A172 (cell line): ENCODE measurements at regions not wholly inside any gene's neighbourhood (a gene's known extent, or its start where the extent isn't known, plus 50 kb on each side); places are given as distances from the start of the nearest gene placed in this dataset.
"Not testable (repeated sequence)": the region's sequence is repeated elsewhere in the genome, so short reads cannot be mapped to it uniquely, and the experiment has no call there.

ENCODE experiments used
- DNase-seq: peaks from one replicate; pipeline ENCODE4 v3.0.0-alpha.2; 2015; ENCODE audit warnings: low spot score

DNA sequence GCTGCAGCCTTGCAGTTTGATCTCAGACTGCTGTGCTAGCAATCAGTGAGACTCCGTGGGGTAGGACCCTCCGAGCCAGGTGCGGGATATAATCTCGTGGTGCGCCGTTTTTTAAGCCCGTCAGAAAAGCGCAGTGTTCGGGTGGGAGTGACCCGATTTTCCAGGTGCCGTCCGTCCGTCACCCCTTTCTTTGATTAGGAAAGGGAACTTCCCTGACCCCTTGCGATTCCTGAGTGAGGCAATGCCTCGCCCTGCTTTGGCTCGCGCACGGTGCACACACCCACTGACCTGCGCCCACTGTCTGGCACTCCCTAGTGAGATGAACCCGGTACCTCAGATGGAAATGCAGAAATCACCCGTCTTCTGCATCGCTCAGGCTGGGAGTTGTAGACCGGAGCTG lies 203.2 kb downstream of the SNCAIP start:
- not testable (repeated sequence) for DNase-seq

DNA sequence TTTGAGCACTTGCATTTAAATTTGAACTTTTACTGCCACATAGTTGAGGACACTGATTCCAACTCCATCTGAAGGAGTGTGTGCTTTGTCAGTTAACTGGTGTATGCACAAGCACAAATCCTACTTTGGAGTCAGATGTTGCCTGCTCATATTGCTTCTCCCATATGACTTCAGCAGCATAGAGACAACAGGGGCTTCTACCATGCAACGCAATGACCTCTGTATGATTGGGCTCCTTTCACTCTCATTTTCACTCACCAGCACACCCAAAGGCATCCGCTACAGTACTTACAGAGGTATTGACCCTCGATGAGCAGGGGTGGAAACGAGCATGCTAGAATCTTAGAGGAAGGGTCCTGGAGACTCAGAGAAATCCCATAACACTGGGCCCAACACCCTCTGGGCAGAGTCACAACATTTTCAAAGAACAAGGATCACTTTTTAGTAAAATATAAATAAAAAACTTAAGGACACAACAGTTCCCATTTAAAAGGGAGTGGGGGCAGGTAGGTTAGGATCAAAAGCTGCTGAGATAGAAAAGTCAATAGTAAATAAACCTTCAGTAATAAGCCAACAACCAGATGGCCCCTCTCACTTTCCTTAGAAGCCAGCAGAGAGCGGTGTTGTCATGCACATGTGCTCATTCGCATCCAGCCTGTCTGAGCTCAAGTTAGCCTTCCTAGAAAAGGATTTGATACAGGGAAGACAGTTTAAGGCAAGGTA lies 203.8 kb downstream of the SNCAIP start:
- DNase-seq = peak; percentile 62

DNA sequence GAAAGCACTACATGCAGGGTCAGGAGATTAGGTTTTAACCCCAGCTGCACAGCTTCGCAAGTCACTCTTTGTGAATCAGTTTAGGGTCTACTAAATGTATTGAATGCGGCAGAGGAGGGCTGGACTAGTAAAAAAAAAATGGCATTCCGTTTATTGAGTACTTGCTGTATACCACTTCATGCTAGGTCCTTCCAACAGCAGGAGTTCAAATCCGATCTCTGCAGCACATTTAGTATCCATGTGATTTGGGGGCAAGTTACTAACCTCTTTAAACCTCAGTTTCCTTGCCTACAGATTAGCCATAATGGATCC lies 204.4 kb downstream of the SNCAIP start:
- DNase-seq = no peak

DNA sequence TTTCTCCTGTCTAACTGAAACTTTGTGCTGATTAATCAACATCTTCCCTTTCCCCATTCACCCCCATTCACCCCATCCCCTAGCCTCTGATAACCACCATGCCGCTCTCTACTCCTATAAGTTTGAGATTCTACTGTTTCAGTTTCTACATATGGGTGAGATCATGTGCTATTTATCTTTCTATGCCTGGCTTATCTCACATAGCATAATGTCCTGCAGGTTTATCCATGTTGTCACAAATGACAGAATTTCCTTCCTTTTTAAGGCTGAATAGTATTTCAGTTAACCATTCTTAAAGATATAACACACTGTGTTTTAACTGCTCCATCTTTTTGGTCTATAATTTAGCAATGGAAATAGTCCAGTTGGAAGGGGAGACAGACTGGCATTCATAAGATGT lies 205.1 kb downstream of the SNCAIP start:
- DNase-seq = no peak

DNA sequence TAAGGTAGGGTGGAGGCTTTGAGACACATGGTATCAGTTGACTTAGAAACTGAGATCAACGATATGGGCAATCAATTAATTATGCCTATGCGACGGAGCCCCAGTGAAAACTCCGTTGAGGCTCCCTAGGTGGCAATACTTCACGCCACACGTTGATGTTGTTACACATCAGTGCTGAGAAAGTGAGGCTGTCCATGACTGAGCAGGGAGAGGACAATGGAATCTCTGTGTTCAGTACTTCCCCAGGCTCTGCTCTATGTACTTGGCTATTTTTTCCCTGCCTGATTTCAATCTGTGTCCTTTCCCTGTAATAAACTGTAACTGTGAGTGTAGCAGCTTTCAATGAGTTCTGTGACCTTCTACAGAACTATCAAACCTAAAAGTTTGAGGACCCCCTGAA lies 211.7 kb downstream of the SNCAIP start:
- no peak for DNase-seq

DNA sequence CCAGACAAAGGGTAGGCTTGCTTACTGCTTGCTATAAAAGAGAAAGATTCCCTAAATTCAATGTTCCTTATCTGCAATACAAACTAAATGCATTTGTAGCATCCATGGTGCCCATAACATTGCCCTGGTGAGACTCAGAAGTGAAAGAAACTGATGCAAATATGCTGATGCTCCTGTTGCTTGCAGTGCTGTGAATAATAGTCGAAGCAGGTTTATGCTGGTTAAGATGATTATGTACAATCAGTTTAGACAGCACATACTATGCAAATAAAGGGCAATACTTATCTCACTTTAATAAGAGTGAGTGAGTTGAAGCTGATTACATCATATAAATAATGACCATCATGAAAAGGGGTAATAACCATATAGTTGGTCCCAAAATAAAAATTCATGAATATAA lies 215.5 kb downstream of the SNCAIP start:
- DNase-seq = no peak

DNA sequence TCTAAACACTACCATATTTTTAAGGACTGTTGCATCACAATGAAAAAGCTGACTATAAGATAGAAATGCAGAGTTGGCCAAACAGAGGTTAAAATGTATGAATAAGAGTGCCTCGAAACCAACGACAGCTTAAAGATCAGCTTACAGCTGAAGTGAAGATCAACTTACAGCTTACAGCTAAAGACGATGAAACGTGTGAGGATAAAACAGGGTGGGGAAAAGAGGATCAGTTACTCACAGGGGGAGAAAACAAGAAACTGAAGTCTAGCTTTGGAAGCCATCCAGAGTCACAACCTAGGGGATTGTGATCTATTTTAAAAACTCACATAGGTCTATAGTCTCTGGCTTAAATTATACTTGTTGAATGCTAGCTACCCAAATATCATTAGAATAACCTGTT lies 220.0 kb downstream of the SNCAIP start:
- DNase-seq = no peak

DNA sequence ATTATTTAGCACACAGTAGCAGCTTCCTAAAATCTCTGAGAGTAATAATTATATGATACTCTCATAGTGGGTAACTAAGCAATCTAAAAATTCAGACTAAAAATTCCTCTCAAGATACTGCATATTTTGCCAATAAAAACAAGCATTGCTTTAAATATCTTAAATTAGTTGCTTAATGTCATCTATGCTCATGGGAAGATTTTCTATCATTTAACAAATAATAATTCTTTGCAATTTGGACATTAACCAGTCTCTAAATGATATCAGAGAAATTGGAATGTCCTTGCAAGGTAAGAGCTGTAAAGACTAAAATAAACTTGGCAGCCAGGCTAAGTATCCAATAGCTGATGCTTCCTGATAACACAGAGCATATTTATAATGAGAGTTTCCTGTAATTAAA lies 221.8 kb downstream of the SNCAIP start:
- DNase-seq = no peak

DNA sequence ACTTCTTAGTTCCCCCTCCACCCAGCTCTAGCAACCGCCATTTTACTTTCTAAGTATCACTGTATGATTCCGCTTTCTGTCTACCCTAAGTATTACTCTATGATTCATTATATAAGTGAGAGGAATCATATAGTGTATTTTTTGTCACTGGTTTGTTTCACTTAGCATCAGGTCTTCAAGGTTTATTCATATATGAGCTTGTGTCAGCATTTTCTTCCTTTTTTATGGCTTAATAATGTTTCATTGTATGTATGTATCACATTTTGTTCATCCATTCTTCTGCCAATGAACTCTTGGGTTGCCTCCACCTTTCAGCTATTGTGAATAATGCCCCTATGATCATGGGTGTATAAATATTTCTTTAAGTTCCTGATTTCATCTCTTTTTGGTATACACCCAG lies 222.8 kb downstream of the SNCAIP start:
- no peak for DNase-seq

DNA sequence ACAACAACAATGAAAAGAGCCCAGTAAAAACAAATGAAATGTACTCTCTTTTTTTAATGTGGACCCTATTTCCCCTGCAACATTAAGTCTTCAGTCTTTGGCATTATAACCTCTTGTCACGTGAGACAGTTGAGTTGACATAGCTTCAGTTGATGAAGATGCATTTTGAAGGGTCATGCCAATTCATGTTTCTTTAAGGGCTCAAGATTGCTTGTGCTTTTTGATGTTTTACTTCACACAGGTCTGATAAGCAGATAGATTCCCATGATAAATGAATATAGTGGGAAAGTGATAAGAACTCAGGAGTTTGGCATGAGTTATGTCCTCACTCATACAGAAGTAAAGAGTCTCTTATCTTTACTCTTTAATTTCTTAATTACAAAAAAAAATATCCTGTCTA lies 229.4 kb downstream of the SNCAIP start:
- no peak for DNase-seq

DNA sequence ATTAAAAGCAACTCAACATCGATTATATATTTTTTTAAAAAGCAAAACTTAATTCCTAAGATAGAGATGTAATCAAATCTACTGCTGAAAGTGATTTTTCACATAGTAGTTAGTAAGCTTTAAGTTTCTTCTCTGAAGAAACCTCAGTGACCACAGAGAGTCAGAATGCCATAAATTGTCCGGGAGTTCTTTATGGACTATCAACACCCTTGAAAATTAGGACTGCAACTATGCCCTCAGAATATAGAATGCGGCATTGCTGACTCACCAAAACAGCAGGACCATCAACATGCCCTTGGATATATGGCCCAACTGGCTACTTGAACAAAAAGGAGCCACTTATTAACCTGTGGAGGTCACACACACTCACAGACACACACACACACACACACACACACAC lies 228.9 kb upstream of the SNX2 start:
- no peak for DNase-seq

DNA sequence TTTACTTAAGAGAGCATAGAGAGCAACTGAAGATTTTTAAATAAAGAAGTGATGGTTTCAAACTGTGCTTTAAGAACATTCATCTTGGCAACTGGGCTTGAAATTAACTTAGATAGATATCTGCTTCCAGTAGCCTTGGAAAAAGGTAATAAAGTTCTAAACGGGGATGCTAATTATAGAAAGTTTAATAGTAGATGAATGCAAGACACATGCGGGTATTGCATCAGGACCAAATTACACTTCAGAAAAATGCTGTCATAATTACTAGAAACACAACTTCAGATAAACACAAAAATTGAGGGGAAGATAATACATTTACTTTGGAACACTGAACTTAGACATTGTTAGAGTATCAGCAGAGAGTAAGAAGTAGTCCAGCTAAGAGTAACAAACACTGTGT lies 227.7 kb upstream of the SNX2 start:
- no peak for DNase-seq

DNA sequence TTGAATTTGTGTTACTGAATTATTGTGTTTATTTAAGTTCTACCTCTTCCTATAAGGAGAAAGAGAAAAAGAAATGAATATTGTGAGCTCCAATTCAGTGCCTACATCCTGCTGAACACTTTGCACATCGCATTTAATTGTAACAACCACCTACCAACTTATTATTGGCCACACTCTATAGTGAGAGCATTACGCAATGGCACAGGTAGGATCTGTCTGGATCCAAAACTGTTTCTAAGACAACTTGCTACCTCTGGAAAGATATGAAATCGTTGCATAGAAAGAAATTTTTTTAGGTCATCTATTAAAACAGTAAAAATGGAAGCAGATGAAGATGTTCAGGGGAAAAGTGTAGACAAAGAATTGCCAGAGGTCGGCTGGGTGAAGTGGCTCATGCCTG lies 227.2 kb upstream of the SNX2 start:
- DNase-seq = no peak

DNA sequence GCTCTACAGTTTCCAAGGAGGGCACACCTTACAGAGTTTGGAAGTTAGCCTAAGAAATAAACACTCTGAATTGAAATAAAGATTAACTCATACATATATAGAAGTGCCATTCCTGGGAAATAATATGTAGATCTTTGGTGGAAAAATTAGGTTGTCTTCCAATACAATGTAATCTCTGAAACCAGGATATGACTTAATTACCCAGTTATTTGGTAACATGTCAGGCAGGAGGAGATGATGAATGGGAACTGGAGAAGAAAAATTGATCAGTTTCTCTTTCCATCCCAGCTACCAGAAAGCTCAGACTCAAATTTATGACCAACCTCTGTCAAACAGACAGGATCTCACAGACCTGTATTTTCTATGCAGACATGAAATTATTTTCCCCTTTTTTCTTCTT lies 215.2 kb upstream of the SNX2 start:
- DNase-seq = no peak

DNA sequence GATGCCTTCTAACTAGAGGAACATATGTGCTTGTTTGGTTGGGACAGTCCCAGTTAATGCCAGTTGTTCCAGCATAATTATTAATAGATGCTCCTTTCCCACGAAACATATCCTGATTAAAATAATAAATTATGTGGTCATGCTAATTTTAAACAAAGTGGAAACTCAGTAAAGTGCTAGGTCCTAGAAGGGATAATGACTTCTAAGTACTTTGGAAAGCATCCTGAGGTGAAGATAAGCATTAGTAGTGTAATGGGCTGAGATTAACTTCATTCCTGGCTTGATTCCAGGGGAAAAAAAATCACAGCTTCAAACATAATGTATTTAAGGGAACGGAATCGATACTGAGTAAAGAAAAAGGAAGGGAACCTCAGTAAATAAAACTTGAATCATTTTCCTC lies 213.7 kb upstream of the SNX2 start:
- no peak for DNase-seq

DNA sequence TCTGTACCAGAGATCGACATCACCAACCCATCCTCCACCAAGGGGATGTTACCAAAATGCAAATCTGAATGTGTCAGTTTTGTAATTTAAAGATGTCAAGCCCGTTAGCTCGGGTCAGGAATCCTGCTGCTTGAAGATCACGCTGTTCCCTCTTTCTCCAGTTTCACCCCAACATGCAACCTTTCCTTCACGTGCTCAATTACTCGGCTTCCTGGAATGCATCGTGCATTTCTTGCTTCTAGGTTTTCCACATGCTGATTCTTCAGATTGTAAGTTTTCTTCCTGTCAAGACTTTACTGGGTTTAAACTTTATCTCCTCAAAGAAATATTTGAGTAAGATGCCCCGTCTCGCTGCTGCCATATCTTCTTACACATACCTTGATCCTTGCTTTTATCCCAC lies 209.5 kb upstream of the SNX2 start:
- DNase-seq = no peak

DNA sequence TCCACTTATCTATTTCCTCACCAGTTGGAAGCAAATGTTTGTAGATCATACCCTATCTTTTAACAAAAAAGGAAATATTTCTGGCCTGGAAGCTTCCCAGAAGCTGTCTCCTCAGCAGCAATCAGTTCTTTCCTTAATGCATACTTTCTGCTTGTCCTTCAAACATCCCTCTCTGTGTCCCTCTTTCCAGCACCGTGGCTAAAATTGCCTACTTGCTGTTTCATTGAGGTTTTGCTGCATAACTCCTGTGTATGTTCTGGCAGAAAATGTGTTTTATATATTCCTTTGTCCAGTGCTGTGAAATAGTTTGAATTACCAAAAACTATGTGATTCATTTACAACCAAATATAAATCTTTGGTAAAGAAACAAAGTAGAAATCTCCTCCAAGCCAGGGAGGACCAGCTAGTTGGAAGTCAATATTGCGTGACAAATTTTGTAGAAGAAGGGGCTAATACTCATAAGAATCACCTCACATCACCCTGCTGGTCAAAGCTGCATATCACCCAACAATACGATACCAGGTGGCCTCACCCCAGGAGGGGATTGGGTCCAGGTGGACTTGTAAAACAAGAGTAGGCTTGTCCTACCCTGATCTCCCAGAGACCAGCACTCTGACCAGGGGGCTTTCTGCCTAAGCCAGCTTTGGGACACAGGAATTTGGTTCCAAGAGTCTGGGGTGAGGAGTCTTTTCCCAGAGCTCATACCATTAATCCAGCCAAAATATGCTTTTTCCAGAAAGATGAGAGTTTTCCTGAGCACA lies 198.4 kb upstream of the SNX2 start:
- no peak for DNase-seq

DNA sequence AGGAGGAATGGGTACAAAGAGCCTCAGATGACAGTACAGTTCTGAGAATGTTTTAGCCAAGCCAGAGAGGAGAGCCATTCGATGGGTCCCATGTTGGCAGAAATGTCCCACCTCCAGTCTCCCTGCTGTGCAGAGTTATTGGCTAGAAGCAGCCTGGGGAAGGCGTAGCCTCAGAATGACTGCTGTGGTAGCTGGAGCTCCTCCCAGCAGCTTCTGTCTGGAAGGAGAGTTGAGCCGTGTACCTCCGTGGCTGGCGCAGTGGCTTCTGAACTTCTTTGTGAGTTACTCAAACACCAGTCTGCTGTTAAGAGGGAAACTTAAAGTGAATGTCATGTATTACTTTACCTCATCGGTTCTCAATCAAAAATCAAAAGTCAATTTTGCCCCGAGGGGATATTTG lies 193.3 kb upstream of the SNX2 start:
- DNase-seq = peak; percentile 22

DNA sequence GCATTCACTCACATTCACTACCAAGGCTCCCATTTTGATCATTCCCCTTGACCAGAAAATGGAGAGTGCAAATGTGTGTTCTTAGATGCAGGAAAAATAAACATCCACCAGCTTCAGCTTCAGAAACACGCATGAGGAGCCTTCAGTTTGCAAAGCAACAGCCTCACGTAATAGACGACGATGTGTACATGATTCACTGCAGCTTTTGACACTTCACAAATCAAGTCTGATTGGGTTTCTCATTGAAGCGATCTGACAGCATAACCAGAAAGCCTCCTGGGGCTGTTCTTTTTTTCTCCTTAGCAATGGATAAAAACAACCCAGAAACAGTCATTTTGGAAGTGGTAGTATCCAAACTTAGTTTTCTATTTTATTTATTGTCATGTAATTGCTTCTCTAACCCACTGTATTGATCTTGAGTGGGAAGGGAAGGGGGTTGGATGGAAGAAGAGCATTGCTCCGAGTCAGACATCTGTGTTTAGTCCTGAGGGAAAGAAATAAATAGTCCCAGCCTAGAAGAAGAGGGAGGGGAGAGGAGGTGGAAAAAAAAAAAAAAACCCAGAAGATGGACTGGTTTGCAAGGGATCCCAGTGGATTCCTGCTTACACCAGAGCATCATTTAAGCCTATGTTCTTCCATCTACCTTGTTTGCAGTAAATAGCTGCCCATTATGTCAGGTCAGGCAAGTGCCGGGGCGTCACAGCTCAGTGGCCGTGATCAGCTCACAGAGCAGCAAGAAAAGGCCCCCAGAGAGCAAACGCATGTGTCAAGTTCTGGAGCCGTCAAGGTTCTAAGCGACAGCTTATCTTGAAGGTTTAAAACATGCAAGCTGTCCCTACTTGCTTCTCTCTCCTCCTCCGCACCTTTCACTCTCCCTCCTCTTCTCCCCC lies 190.2 kb upstream of the SNX2 start:
- DNase-seq = no peak

DNA sequence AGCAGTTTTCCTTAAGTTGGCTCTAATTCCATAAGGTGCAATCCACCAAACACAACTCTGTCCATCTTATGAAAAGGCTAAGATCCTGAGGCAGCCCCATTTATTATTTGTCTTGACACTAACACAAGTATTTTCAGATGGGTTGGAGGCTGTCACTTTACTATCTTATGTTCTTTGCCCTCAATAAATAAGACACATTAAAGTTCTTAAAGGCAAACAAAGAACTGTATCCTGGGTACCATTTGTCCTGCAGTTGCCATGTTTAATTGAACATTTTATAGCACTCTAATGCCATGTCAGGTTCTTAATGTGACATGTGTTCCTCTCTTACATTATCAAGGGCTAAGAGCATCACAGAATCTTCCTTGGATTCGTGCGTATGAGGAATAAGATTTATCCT lies 189.5 kb upstream of the SNX2 start:
- DNase-seq = no peak

DNA sequence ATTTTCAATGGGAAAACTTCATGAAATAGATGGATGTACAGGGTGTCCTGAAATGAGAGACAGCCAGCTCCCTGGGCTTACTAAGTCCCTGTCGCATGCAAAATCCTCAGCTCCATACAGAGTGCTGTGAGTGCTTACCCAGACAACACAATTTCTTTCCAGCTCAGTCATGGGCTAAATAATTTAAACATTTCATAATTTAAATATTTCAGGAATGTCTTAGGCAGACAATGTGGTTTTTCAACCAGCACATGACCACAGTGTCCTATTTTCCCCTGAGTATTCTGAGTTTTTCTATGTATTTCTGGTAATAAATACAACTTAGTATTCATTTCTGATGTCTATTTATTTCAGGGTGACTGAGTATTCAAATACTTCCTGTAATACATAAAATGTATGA lies 188.5 kb upstream of the SNX2 start:
- DNase-seq = peak; percentile 27

DNA sequence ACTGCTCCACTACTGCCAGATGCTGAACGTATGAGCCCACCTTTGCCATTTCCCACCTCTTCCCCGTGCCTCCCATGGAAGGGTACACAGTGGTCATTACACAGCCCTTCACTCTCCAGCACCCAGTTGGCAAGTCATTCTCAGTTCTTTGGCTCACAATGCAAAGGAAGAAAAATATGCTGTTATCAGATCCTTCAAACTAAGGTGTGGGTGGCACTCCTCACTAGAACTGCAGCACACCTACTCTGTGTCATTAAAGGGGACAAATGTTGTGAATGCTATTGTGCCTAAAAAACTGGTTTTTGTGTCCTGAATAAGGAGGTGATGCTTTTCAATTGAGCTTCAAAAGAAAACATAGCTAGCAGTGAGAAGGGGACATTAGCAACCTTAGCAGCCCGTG lies 183.1 kb upstream of the SNX2 start:
- DNase-seq = no peak

DNA sequence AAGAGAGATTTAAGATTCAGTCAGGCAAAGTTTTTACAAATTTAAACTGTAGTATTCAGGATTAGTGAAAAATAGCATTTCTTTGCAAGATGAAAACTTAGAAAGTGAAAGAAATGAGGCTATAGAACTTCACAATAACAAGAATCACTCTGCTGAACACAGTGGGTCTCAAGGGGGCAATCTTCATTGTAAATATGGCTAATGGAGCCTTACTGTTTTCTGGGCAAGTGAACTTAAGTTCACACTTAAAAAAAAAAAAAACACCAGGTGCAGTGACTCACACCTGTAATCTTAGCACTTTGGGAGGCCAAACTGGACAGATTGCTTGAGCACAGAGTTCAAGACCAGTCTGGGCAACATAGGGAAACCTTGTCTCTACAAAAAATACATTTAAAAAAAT lies 175.9 kb upstream of the SNX2 start:
- DNase-seq = no peak
